ENCODE measurements at regions not wholly inside any gene's neighbourhood (a gene's known extent, or its start where the extent isn't known, plus 50 kb on each side); places are given as distances from the start of the nearest gene placed in this dataset.
"Not testable (repeated sequence)": the region's sequence is repeated elsewhere in the genome, so short reads cannot be mapped to it uniquely, and the experiment has no call there.

DNA sequence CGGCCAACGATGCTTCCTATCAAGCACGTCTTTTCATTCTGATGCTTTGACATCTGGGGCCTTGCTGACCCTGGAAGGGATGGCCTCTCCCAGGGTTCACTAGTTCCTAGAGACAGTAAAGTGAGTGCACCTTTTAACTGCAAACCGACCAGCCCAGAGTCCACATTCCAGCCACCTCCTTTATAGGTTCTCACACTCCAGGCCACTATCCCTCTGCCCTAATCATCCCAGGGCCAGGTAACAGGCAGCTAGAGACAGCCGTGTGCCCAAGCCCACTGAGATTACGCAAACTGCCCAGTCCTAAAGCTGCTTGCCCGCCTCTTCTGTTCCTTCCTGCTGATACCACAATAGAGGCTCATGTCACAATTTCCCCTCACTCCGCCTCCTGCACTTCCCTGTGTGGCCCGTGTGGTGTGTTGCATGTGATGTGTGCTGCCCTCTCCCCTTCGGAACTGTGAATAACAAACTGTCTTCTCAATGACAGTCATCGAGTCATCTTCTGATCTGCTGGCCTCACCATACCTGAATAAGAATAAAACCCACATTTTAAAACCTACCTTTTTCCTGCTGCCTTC is 123.7 kb upstream of the EXOC2 start:
- DNase-seq (ENCODE audit: low read depth, low spot score) = no peak

- DNase-seq (ENCODE audit: low read depth, low spot score) = no peak
These were observed 122.4 kb upstream of the EXOC2 start for GRCh38 chr6:815348-815738.

DNA sequence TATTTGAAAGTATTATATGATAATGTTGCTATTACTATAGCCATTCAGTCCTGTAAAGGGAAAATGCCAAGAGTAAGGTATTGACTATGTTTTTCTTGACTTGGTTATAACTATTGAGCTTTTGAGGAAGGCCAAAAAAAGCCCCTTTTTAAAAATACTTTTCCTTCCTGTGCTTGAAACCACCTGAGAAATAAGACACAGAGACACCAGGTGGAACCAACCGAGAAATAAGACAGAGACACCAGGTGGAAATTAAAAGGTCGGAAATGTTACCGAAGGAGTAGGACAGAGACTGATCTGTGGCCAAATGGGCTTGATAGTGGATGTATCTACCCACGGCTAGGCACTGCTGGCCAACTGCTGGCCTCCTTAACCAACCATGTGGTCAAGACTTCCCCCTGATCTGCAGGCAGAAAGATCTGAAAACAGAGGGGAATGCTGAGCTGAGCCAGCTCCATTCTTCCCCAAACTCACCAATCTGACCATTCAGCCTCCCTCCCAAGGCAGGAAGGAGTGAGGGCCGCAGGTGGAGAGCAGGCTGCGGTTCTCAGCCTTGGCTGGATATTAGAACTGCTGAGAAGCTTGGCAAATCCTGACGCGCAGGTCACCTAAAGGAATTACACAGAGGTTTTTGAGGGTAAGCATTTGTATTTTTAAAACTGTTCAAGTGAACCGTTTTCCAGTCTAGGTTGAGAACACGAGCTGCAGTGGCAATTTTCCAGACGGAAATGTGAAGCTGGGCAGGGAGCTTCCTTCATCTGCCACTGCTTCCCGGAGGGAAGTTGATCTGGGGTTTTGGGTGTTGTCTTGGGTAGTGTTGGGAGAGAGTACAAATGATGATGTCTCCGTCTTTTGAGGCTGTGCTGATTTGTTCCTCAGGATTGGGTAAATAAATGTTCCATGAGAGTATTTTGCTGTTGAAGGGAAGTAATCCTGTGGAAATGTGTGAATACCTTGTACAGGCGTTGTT is 121.7 kb upstream of the EXOC2 start:
- no peak for DNase-seq (ENCODE audit: low read depth, low spot score)

DNA sequence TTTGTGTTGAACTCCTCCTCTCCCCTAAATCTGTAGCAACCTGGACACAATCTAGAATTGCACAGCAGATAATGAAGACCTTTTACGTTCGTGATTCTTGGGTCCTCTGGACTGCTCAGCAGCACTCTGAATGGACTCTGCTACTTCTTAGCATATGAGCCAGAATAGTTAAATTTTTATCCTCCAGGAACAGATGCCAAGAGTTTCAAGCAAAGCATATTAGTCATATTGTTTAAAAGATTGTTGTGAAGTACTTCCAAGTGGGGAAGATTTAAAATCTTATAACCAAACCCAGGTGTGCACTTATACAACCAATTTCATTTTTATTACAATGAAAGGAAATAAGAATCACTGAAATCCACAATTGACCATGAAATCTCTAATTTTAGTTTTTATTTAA is 118.9 kb upstream of the EXOC2 start:
- no peak for DNase-seq (ENCODE audit: low read depth, low spot score)

DNA sequence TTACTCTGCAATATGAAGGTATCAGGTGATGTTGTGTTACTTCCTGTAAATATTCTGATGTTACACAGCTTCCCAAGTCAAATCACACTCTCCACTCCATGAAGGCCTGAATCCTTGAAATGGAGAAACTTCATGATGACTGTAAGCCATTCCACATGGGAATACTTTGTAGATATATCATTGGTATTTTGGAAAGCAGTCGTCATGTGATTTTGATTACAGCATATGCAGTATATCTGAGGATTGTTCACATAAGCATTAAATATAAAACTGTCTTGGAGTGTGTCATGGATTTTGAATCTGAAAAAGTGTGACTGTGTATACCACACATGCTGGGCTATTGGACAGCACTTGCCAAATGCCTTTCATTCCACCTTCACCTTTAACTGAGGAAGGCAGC is 118.3 kb upstream of the EXOC2 start:
- no peak for DNase-seq (ENCODE audit: low read depth, low spot score)

GRCh38 chr6:804771-805170 is 111.8 kb upstream of the EXOC2 start:
- DNase-seq (ENCODE audit: low read depth, low spot score) = no peak

DNA sequence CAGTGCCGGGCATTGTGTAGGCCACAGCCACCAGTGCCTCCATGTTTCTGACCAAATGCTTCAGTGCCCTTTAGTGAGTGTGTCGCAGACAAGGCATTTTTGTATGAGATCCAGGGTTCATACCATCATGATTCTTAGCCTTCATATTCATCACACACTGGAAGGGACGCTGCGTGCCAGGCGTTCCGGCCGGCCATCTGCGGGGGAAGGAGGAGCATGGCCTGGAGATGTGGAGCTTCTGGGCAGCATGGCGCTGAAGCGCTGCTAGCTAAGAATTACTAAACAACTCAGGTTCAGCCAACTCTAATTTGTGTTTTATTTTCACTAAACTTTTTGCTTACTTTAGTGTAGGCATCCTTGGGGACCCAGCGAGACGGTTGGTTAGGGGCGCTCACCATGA is 111.4 kb upstream of the EXOC2 start:
- no peak for DNase-seq (ENCODE audit: low read depth, low spot score)

DNA sequence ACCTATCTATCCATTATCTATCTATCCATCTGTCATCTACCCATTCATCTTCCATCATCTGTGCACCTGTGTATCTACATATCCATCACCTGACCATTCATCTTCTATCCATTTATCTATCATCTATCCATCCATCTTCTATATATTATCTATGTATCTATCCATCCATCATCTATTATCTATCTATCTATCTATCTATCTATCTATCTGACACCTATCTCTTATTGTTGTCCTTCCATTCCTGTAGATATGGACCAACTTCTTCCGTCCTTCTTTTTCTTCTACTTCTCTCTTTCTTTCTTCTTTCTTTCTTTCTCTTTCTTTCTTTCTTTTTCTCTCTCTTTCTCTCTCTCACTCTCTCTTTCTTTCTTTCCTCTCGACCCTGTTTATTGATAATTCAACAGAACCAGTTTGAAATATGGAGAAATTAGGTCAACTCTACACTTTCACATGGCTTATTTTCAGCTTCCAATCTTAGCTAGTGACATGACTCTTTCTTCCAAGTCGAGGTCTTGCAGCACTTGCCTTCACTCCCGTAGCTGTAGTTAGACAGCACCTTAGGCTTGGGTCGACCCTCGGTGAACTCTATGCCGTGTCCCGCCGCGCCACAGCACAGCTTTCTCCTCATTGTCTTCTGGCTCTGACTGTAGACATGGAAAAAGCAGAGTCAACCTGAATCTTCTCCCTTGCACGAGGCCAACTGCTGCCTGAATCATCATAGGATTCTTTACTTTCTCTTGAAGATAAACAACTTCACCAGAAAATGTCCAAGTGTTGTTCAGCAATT is 110.4 kb upstream of the EXOC2 start:
- no peak for DNase-seq (ENCODE audit: low read depth, low spot score)

DNA sequence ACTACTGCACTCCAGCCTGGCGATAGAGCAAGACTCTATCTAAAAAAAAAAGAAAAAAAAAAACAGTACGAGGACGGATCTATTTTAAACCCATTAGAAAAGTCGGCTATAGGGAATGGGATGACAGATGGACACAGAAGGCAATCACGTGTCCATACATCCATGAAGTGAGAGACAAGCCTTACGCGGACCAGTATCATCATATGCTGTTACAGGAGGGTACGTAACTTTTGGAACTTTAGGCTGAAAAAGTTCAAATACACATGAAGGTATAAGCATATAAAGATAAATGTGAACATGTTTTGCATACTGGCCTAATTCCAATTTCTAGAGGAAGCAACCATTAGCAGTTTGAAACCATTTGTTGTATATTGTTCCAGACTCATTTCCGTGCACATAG is 109.8 kb upstream of the EXOC2 start:
- no peak for DNase-seq (ENCODE audit: low read depth, low spot score)

GRCh38 chr6:802223-802622 is 109.3 kb upstream of the EXOC2 start:
- DNase-seq (ENCODE audit: low read depth, low spot score) = not testable (repeated sequence)

DNA sequence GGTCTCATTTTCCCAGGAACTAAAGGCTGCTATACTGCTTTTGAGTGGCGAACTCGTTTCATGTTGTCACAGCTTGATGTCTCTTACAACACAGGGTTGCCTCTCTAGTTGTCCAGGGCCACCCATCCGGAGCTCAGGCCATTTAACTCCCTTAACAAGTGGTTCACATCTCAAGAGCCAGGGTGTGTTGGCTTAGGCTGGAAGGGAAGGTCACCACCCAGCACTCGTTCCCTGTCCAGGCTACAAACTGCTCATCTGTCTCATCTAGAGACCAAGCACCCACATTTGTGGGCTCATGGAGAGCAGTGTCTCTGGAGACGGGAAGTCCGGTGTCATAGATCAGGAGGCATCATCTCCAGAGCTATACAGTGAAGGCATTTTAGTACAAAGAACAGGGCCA is 106.8 kb upstream of the EXOC2 start:
- DNase-seq (ENCODE audit: low read depth, low spot score) = no peak

GRCh38 chr6:797479-798077 is 104.6 kb upstream of the EXOC2 start:
- DNase-seq (ENCODE audit: low read depth, low spot score) = no peak

DNA sequence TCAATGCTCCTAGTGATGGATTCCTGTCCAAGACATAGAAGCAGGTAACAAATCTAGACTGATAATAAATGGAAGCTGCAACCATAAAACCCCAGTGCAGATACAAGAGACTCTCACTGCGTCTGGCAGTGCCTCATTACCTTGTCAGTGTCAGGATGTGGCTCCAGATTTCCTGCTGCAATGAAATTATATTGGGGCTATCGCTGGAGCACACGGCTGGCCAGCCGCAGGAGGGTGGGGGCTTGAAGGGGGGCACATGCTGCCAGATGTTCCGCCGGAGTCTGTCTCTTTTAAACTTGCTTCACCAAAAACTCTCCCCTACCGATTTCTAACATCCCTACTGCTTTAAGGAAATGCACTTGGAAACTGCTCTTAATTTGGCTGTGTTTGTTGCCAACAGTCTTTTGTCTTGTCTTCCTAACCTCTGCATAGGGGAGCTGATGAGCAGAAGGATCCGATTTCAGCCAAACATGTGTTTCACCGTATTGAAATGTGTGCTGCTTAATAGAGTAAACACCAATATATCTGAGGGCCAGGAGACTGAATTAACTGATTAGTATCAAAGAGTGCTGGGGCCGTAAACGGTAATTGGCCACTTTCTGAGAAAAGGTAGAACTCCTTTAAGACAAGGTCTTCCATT is 102.2 kb upstream of the EXOC2 start:
- DNase-seq (ENCODE audit: low read depth, low spot score) = no peak

- DNase-seq (ENCODE audit: low read depth, low spot score) = no peak
These were observed 100.3 kb upstream of the EXOC2 start for GRCh38 chr6:793261-793660.

DNA sequence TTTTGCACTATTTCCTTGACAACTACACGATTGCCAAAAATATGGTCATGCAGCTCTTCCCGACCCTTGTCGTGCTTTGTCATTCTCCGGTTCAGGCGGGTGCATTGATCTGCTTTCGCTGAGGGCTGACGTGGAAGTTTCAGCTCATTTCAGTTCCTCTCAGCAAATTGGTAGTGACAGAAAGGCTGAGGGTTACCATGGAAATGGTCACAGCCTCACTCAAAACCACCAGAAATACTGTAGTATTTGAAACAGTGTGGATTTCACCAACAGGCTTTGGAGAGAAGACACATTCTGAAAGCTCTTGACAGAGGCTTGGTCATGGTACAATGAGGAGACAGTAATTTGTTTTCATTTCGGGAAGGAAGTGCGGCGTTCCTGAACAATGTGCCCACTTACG is 99.7 kb upstream of the EXOC2 start:
- DNase-seq (ENCODE audit: low read depth, low spot score) = no peak

DNA sequence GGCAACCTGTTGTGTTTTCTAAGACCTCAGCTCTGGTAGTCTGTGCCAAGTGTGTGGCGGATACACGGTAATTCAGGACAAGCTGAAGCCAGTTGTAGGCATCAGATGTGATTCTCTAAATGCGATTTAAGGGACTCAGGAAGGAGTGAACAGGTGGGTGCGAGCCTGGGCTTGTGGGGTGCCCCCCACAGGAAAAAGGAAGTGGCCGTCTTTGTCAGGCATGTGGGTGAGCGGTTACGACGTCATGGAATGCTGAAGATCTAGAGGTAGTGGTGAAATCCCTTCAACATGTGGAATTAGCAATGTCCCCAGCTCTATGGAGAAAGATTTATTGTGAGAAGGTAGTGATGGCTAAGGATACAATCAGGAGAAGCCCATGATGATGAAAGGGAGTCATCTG is 95.1 kb upstream of the EXOC2 start:
- no peak for DNase-seq (ENCODE audit: low read depth, low spot score)

GRCh38 chr6:786946-787763 is 94.2 kb upstream of the EXOC2 start:
- peak; percentile 24 for DNase-seq (ENCODE audit: low read depth, low spot score)

DNA sequence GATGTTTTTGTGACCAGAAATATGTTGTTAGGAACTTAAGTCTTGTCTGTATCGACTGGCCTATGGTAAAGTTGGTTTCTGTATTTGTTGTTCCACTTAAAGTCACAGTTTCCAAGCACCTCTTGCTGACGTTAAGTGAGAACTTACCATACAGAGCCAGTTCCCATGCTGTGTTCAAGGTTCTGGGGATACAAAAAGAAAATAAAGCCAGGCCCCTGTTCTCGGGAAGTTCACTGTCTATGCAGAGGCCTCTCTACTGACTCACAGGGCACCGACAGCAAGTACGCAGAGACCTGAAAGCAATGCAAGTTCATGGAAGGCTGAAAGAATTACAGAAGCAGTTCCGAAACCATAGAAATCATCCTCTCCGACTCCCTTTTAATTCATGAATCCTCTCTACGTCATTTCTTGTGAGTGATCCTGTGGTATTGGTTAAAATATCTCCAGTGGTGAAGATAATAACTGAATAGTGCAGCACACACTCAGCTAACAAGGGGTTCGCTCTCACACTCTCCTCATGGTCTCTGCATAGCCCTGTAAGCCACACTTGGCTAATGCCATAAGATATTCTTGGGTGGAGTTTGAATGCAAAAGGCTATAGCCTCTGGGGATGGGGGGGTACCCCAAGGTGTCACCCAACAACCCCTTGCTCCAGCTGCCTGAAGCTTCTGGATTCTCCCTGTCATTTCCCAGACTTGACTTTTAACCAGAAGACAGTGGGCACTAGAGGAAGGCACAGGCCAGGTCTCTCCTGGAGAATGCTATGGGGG is 91.2 kb upstream of the EXOC2 start:
- no peak for DNase-seq (ENCODE audit: low read depth, low spot score)

DNA sequence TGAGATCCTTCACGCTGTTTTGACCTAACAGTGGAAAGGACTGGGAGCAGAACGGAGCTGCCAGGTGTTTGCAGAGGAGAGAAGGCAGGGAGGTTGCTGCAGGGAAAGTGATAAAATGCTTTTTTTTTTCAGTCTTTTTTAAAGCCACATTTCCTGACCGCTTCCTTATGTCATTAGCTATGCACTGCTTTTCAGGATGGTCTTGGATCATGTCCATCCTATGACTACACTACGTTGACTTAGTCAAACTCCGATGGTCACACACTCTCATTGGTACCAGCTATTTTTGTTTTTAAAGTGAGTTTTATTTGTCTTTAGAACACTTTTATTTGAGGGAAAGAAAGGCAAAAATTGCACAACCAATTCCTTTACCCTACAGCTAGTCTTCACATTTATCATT is 89.2 kb upstream of the EXOC2 start:
- DNase-seq (ENCODE audit: low read depth, low spot score) = no peak
